SK-N-MC (cell line): ENCODE measurements at regions not wholly inside any gene's neighbourhood (a gene's known extent, or its start where the extent isn't known, plus 50 kb on each side); places are given as distances from the start of the nearest gene placed in this dataset.

ENCODE experiments used
- EZH2 ChIP-seq: fragments of 200-600 bp; sonication (generic); IDR thresholded peaks from one replicate; pipeline ENCODE4 v1.6.1; 2017; ENCODE audit warnings: antibody characterized with exemption
- FOXP2 ChIP-seq: optimal IDR thresholded peaks from 2 replicates; pipeline ENCODE3; 2011; ENCODE audit warnings: mild to moderate bottlenecking, moderate library complexity; ENCODE audit not compliant: insufficient read depth; ENCODE audit errors: extremely low read length, control extremely low read depth
- POLR2AphosphoS5 ChIP-seq: IDR thresholded peaks from 2 replicates; pipeline ENCODE4 v1.6.1; 2012; ENCODE audit warnings: mild to moderate bottlenecking, low read depth, low read length, borderline replicate concordance

DNA sequence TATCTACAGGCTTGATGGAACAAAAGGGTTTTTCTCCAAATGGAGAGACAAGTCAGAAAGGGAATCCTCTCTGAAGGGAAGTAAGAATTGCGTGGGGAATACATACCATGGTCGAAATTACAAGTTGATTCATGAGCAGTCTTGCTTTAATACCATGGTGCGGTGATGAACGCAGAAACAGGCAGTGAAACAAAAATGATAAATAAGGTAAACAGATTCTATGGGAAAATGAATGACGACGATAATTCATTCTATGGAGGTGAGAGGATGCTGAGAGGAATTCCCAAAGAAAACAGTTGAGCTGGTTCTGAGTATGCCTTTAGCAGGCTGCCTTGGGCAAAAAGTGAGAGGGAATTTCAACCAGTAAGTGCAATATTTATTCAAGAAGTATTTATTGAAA is 209.4 kb upstream of the RUNX1 start:
- no peak for TF ChIP-seq EZH2
- TF ChIP-seq POLR2AphosphoS5 = no peak
- TF ChIP-seq FOXP2 = no peak
